Large intestine (tissue), 3 donors: ENCODE measurements at regions not wholly inside any gene's neighbourhood (a gene's known extent, or its start where the extent isn't known, plus 50 kb on each side); places are given as distances from the start of the nearest gene placed in this dataset.

Experiments used
- DNase-seq, 2 donors: peaks; one replicate each; pipeline versions ENCODE4 v3.0.0 to v3.0.0-alpha.2; 2013
- H3K27ac ChIP-seq: one replicate; pipeline ENCODE4 v1.5.1; 2013; ENCODE audit warnings: low read length
- H3K27me3 ChIP-seq: 2 replicates; pipeline ENCODE4 v1.6.1; 2013; ENCODE audit warnings: low read length; ENCODE audit not compliant: control insufficient read depth, insufficient read depth
- H3K36me3 ChIP-seq: 2 replicates; pipeline ENCODE4 v1.6.1; 2013; ENCODE audit warnings: low read length; ENCODE audit not compliant: control insufficient read depth, insufficient read depth
- H3K4me1 ChIP-seq: one replicate; pipeline ENCODE4 v1.6.1; 2013; ENCODE audit warnings: low read length; ENCODE audit not compliant: control insufficient read depth, insufficient read depth
- H3K4me3 ChIP-seq: one replicate; pipeline ENCODE4 v1.5.1; 2013; ENCODE audit warnings: low read length
- H3K9me3 ChIP-seq: one replicate; pipeline ENCODE4 v1.6.1; 2013; ENCODE audit warnings: mild to moderate bottlenecking, low read depth, low read length, moderate library complexity; ENCODE audit not compliant: control insufficient read depth
- WGBS: methylation state at CpG from one replicate; pipeline ENCODE4 v1.1.5; 2013; ENCODE audit warnings: low lambda C conversion rate; ENCODE audit not compliant: insufficient coverage; 5-methylcytosine and 5-hydroxymethylcytosine counted together

DNA sequence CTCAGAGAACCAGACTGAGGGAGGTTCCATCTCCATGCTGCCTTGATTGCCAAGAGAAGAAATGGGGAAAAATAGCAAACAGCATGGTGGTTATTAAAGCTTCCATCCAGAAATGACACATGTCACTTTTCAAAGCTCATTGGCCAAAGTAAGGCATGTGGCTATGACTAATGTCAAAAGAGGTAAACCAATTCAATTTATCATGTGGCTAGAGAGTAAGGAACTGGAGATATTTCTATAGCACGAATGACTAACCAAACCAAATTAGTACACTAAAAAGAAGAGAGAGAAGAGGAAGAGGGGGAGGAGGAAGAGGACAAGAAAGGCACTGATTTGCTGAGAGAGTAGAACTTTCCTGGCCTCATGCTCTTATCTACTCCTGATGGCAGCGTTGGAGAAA lies 115.2 kb upstream of the SLC6A11 start:
- no peak overlapping the region for H3K27ac ChIP-seq
- no peaks in the 10 kb centered on the region for H3K4me1 ChIP-seq
- no peak for DNase-seq
- H3K36me3 ChIP-seq, result no peaks in the 10 kb centered on the region
- WGBS, result 71% methylated on average over 1 of the region's 2 CpGs
- H3K4me3 ChIP-seq, result no peak overlapping the region
- H3K27me3 ChIP-seq, result peaks cover 29% of the 10 kb centered on the region
- H3K9me3 ChIP-seq, result no peaks in the 10 kb centered on the region

- no peaks in the 10 kb centered on the region for H3K36me3 ChIP-seq
- DNase-seq, result no peak
- H3K4me1 ChIP-seq, result no peaks in the 10 kb centered on the region
- no peaks in the 10 kb centered on the region for H3K9me3 ChIP-seq
- no CpG with 5 or more reads among the region's 14 CpGs for WGBS
- no peak overlapping the region for H3K4me3 ChIP-seq
- peaks cover 50% of the 10 kb centered on the region for H3K27me3 ChIP-seq
- no peak overlapping the region for H3K27ac ChIP-seq
Observed at GRCh38 chr3:10702961-10703740, 112.9 kb upstream of the SLC6A11 start.

- Histone ChIP-seq H3K27me3 (peaks cover 57% of the 10 kb centered on the region), H3K4me3 (no peak overlapping the region), H3K36me3 (no peaks in the 10 kb centered on the region), H3K4me1 (no peaks in the 10 kb centered on the region), H3K9me3 (no peaks in the 10 kb centered on the region), H3K27ac (no peak overlapping the region)
- 42% methylated on average over 1 of the region's 5 CpGs for WGBS
- no peak for DNase-seq
Observed at GRCh38 chr3:10703875-10704274, 112.2 kb upstream of the SLC6A11 start.

- Histone ChIP-seq H3K4me3 (no peak overlapping the region), H3K4me1 (no peaks in the 10 kb centered on the region), H3K9me3 (no peaks in the 10 kb centered on the region), H3K36me3 (no peaks in the 10 kb centered on the region), H3K27ac (no peak overlapping the region), H3K27me3 (peaks cover 69% of the 10 kb centered on the region)
- no peak for DNase-seq
- no CpG with 5 or more reads among the region's 5 CpGs for WGBS
Observed at GRCh38 chr3:10706156-10706739, 109.8 kb upstream of the SLC6A11 start.

DNA sequence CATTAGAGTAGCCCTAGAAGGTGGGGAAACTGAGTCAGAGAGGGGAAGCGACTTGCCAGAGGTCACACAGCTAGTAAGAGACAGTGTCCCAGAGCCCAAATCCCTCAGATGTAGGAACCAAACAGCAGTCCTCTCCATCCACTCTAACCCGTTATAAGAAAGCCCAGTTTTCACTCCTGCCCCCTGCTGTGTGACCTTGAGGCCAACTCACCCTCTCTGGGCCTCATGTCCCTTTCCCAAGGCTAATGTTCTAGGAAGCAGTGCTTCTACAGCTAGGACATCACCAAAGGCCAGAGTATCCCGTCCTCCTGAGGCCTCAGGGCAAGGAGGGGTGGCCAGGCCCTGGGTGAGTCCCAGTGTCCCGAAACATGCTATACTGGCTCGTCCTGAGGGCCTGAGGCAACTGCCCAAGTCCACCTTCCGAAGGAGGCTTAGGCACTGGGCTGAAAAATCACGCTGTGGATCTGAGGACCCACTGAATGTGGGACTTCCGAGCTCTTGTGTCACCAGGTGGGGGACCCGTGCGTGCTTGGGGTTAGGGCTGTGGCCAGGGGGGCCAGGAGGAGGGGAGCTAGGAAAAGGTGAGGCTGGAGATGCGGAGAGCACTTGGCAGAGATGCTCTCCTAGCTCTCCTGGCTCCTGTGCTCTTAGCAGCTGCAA lies 109.2 kb upstream of the SLC6A11 start:
- Histone ChIP-seq H3K4me1 (no peaks in the 10 kb centered on the region), H3K27me3 (peaks cover 69% of the 10 kb centered on the region), H3K9me3 (no peaks in the 10 kb centered on the region), H3K36me3 (no peaks in the 10 kb centered on the region), H3K27ac (no peak overlapping the region), H3K4me3 (no peak overlapping the region)
- 80% methylated on average over 1 of the region's 11 CpGs for WGBS
- DNase-seq, result no peak

- no peak overlapping the region for H3K4me3 ChIP-seq
- no peak for DNase-seq
- H3K9me3 ChIP-seq, result no peaks in the 10 kb centered on the region
- no peaks in the 10 kb centered on the region for H3K4me1 ChIP-seq
- H3K36me3 ChIP-seq, result no peaks in the 10 kb centered on the region
- H3K27me3 ChIP-seq, result peaks cover 67% of the 10 kb centered on the region
- no CpG with 5 or more reads among the region's 93 CpGs for WGBS
- no peak overlapping the region for H3K27ac ChIP-seq
Observed at GRCh38 chr3:10707400-10708215, 108.4 kb upstream of the SLC6A11 start.

DNA sequence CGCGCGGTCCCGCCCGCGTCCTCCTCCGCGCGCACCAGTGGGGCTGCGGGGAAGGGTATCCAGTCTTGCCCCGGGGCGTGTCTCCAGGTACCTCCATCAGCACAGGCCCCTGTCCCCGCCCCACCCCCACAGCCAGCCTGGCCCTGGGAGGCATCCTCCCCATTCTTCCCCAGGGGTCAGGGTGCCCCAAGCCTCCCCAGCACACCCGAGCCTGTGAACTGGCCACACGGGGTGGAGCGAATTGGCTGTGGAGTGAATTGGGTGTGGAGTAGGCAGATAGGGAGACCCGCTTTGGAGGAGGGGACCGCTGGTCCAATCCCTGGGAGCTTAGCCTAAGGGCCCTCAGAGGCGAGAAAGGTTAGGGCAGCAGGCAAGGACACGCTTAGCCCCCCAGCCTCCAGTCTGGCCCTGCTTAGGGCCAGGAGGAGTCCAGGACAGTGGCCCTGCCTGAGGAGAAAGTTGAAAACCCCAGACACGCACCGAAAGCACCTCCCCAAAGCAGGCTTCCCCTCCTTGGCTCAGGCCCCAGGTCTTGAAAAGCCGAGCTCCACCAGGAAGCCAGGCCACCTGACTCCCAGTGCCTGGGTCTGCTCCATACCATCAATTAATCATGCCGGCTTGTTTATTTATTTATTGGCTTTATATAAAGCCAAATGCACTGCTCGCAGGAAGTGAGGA lies 107.7 kb upstream of the SLC6A11 start:
- no peaks in the 10 kb centered on the region for H3K36me3 ChIP-seq
- DNase-seq, result no peak
- H3K27me3 ChIP-seq, result peaks cover 61% of the 10 kb centered on the region
- no CpG with 5 or more reads among the region's 25 CpGs for WGBS
- no peaks in the 10 kb centered on the region for H3K4me1 ChIP-seq
- no peak overlapping the region for H3K27ac ChIP-seq
- H3K4me3 ChIP-seq, result no peak overlapping the region
- H3K9me3 ChIP-seq, result no peaks in the 10 kb centered on the region

DNA sequence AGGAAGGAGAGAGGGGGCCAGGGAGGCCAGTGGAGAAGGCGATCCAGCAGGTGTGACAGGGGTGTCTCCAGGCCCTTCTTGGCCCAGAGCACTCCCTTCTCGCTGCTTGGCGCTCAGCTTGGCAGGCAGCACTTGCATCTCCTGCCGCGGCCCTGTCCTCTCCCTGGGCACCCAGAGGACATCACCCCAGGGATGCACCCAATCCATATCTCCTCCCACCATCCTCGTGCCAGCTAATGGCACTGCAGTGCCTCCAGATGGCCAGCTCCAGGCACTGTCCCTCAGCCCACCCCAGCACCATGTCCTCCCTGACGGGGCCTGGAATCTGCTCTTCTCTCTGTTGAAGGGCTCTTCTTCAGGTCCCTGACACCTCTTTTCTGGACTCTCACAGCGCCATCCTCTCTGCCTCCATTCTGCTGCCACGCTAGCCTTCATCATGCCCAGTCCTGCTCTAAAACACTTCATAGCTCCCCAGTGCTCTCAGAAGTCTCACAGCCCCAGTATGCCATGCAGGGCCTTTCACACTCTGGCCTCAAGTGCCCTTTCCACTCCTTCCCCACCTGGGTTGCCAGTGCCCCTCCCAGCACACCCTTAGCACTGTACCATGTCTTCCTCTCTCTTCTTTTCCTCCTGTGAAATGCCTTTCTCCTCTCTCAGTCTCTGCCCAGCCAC lies 106.8 kb upstream of the SLC6A11 start:
- no peak overlapping the region for H3K4me3 ChIP-seq
- WGBS, result 100% methylated on average over 1 of the region's 9 CpGs
- DNase-seq, result no peak
- no peak overlapping the region for H3K27ac ChIP-seq
- peaks cover 53% of the 10 kb centered on the region for H3K27me3 ChIP-seq
- no peaks in the 10 kb centered on the region for H3K9me3 ChIP-seq
- H3K36me3 ChIP-seq, result no peaks in the 10 kb centered on the region
- no peaks in the 10 kb centered on the region for H3K4me1 ChIP-seq

DNA sequence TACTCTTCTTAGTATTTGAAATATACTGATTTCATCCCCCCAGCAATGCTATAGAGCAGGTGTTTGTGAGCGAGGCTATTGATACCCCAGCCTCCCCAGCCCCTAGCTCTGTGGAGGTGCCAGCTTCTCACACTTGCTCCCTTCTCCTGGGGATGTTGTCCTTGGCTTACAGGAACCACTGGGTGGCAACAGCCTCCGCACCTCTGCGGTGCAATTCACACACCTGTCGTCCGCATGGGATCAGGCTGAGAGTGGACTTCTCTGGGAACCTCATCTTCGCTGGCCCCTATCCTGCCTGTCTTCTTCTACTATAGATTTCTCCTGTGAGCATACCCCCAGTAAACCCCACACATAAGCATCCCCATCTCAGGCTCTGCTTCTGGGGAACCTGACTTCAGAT lies 103.9 kb upstream of the SLC6A11 start:
- Histone ChIP-seq H3K36me3 (no peaks in the 10 kb centered on the region), H3K27ac (no peak overlapping the region), H3K4me3 (no peak overlapping the region), H3K9me3 (no peaks in the 10 kb centered on the region), H3K4me1 (no peaks in the 10 kb centered on the region), H3K27me3 (peaks cover 27% of the 10 kb centered on the region)
- WGBS, result no CpG with 5 or more reads among the region's 6 CpGs
- DNase-seq, result no peak
